Choroid plexus epithelial cell (primary cell): ENCODE measurements at regions not wholly inside any gene's neighbourhood (a gene's known extent, or its start where the extent isn't known, plus 50 kb on each side); places are given as distances from the start of the nearest gene placed in this dataset.

ENCODE experiments used
- DNase-seq: peaks from one replicate; pipeline ENCODE4 v3.0.0-alpha.2; 2010; ENCODE audit warnings: low read depth
- H3K4me3 ChIP-seq: 2 replicates; pipeline ENCODE4 v1.5.1; 2011; ENCODE audit warnings: low read depth, mild to moderate bottlenecking, control low read depth, low read length, moderate library complexity
- CTCF ChIP-seq: conservative IDR thresholded peaks from 2 replicates; pipeline ENCODE4 v1.5.1; 2011; ENCODE audit warnings: low read depth, mild to moderate bottlenecking, control low read depth, inconsistent platforms, low read length, moderate library complexity

DNA sequence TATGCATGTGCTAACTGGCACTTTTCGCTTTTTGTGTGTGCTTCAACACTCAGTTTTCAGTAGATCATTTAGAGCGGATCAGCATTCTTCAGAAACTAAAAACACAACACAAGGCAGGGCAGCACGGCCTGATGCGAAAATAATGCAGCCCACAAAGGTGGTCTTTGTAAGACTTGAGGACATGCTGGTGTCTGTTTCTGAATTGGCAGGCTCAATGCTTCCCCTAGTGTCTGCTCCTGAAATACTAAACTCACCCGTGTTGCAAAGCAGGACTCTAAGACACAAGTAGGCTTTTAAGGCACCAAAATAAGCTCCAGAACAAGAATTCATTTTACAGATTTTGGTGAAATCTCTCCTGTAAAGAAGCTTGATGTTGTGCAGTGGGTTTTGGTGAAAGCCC is 676.5 kb downstream of the TENT5A start:
- peak; percentile 55 for DNase-seq
- peak; percentile 79 for TF ChIP-seq CTCF
- H3K4me3 ChIP-seq, result no peak overlapping the region

- DNase-seq, result no peak
- no peak overlapping the region for H3K4me3 ChIP-seq
- no peak for TF ChIP-seq CTCF
These were observed 679.2 kb downstream of the TENT5A start for GRCh38 chr6:81073318-81073717.

DNA sequence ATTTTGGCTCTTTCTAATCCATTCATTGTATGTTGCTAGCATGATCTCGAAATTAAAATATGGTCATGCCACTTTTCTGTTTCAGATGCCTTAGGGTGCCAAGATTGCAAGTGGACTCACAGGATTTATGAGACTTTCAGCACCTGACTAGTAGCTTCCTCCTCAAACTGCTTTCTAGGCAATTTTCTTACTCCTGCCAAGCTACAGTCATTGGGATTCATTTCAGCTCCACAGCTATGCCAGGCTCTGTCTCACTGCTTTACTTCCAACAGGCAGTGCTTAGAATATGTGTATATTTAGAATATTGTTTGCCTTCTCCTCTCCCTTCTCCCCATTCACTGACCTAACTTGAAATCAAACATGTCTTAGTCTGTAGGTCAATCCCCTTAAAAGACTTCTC is 681.4 kb downstream of the TENT5A start:
- no peak for DNase-seq
- no peak for TF ChIP-seq CTCF
- H3K4me3 ChIP-seq, result no peak overlapping the region

GRCh38 chr6:81067057-81067456 is 685.4 kb downstream of the TENT5A start:
- no peak for TF ChIP-seq CTCF
- no peak for DNase-seq
- H3K4me3 ChIP-seq, result no peak overlapping the region

DNA sequence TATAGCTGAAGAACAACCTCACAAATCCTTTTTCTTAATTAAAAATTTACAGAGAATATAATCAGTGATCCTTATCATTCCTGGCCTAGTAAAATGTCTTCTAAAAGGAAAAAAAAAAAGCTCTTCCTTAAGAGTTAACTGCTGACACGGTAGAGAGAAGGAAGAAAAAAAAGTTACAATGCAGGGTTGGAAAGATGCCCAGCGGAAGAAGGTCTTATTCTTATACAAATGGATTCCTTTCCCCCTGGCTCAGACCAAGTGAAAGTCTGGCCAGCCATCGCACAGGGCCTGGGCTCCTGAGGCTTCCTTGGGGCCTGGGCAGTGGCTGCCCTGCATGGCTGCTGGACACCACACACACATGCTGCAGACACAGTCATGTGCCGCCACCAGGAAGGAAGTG is 688.6 kb downstream of the TENT5A start:
- DNase-seq, result peak; percentile 9
- H3K4me3 ChIP-seq, result no peak overlapping the region
- no peak for TF ChIP-seq CTCF

DNA sequence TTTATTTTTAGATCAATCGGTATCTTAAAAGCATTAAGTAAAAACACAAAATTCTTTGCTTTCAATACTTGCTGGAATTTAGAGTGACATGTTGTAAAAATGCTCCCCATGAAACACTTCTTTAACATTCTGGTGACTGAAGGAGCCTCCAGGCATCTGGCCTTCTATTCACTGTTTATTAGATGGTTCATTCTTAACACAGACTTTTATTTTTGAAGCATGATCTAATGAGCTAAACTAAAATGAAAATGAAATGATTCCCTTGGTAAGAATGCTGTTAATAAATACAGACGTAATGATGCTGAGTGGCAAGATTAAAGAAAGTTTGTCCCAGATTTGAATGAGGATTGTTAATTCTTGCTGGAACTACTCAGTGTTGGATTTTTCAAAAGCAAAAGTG is 698.4 kb downstream of the TENT5A start:
- no peak for TF ChIP-seq CTCF
- DNase-seq, result no peak
- no peak overlapping the region for H3K4me3 ChIP-seq

DNA sequence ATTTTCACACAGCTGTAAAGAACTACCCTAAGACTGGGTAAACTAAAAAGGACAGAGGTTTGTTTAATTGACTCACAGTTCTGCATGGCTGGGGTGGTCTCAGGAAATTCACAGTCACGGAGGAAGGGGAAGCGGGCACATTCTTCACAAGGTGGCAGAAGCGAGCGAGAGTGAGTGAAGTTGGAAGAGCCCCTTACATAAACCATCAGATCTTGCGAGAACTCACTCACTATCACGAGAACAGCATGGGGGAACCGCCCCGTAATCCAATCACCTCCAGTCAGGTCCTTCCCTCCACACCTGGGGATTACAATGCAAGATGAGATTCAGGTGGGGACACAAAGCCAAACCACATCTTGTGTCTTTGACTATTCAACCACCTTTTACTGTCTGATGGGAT is 700.5 kb downstream of the TENT5A start:
- H3K4me3 ChIP-seq, result no peak overlapping the region
- no peak for TF ChIP-seq CTCF
- DNase-seq, result no peak
